Medulla oblongata (tissue), 1 donor: ENCODE measurements at regions not wholly inside any gene's neighbourhood (a gene's known extent, or its start where the extent isn't known, plus 50 kb on each side); places are given as distances from the start of the nearest gene placed in this dataset.
"Not testable (repeated sequence)": the region's sequence is repeated elsewhere in the genome, so short reads cannot be mapped to it uniquely, and the experiment has no call there.

Source experiments
- DNase-seq: peaks from one replicate; pipeline ENCODE4 v3.0.0-alpha.2; 2015; ENCODE audit errors: extremely low spot score

DNA sequence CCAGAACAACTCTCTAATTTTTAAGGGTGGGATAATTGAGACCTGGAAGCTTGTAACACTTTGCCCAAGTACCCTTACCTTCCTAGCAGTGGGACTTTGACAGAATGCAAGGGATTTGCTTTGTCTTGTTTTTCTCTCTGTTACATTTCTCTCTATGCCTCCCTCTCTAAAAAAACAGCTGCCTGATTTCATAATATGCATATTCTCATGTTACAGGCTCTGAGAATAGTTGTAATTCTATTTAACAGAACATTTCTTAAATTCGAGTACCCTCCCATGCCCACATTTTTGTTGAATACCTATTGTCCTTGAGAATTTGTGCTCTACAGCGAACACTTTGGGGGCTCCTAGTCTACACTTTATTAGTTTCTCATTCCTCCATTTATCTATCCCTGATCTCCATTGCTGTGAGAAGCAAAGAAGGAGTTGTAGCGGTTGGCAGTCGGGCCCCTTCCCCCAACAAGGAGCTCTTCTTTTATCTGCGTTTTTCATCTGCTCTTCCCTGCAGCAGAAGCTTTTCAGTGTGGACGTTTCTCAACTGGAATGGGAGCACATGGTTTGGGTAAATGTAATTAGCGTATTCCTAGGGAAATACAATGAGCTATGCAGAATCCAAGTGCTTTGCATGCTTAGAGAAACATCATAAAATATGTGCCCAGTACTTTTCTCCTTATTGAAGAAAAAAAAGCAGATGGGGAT, 117.7 kb upstream of the CCDC90B start:
- DNase-seq: no peak

DNA sequence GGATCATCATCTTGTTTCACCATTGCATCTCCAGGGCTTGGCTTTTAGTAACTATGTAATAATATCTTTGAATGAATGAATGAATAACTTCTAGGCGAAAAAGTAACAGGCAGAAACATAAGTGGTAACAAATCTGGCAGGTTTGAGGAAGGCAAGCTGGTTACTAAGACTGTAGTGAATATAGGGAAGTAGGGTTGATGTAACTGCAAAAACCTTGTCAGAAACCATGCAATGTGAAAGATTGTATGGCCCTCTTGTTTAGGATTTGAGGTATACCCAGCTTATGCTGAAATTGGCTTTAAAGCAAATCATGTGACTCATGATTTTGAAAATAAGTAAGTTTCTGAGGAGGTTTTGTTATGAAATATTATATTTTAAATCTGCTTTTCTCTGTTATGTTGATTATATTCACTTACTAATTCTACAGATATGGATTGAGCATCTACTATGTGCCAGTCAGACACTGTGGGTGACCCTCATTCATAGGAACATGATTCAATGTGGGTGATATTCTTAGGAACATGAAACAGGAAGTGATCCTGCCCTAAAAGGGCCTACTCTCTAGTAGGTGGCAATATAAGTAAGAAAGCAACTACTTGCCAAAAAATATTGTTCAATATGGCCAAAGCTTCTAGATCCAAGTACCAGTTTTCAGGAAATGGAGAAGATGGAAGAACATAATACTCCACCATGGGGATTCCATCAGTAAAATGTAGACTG, 115.5 kb upstream of the CCDC90B start:
- DNase-seq: no peak

DNA sequence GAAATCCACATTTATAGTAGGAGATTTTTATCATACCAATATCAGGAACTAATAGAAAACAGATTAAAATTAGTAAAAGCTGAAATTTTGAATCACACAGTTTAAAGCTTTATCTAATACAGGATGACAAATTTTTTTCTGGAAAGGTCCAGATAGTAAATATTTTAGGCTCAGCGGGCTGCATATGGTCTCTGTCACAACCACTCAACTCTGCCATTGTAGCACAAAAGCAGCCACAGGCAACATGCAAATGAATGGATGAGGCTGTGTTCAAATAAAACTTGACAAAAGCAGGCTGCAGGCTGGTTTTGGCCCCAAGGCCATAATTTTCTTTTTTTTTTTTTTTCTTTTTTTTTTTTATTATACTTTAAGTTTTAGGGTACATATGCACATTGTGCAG, 108.2 kb upstream of the CCDC90B start:
- DNase-seq: no peak

DNA sequence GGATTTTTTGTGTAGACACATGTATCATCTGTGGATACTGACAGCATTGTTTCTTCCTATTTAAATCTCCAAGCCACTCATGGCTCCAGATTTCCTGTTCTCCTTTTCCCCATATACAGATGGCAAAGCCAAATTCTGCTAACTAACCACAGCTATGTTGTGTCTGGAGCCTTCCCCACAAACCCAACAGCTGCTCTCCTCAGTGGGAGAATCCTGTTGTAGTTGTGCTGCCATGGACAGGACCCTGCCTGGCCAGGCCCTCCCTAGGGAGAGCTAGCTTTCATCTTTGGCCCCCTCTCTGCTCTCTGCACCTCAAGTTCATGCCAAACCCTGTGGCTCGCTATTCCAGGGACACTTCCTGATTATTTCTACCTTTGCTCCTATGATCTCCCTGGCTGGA, 106.4 kb upstream of the CCDC90B start:
- no peak for DNase-seq

DNA sequence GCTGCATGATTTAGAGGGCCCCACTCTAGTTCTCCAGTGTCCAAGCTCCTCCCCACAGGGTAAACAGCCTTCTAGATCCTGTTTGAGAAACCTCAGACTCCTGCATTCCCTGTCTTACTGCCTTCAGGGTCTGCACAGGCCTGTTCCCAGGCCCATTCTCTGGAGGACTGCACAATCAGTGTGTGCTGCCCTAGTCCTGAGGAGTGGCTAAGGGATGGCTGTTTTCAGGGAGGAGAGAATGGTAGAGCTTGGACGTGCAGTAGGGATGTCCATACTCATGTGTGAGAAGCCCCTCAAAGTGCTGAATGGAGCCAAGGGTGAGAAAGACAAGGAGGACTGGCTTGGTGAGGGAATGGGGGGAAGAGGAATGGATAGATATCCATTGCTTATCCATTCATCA, 103.8 kb upstream of the CCDC90B start:
- no peak for DNase-seq

DNA sequence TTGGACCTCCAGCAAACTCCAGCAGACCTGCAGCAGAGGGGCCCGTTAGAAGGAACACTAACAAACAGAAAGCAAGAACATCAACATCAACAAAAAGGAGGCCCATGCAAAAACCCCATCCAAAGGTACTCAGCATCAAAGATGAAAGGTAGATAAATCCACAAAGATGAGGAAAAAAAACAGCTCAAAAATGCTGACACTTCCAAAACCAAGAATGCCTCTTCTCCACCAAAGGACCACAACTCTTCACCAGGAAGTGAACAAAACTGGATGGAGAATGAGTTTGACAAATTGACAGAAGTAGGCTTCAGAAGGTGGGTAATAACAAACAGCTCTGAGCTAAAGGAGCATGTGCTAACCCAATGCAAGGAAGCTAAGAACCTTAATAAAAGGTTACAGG, 97.7 kb upstream of the CCDC90B start:
- not testable (repeated sequence) for DNase-seq

DNA sequence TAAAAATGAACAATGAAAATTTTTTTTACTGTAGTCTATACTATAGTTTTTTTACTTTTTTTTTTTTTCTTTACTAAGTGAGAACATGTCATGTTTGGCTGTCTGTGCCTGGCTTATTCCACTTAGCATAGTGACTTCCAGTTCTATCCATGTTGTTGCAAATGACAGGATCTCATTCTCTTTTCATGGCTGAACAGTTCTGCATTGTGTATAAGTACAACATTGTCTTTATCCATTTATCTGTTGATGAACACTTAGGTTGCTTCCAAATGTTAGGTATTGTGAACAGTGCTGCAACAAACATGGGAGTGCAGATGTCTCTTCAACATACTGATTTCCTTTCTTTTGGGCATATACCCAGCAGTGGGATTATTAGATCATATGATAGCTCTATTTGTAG, 88.1 kb upstream of the CCDC90B start:
- peak; percentile 53 for DNase-seq

DNA sequence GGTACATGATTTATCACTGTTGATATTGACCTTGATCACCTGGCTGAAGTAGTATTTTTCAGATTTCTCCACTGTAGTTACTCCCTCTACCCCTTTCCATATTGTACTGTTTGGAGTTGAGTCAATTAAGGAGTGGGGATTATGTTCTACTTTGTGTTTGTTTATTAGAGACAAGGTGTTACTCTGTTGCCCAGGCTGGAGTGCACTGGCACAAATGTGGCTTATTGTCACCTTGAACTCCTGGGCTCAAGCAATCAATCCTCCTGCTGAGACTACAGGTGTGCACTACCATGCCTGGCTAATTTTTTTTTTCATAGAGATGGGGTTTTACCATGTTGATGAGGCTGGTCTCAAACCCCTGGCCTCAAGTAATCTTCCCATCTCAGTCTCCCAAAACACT, 85.3 kb upstream of the CCDC90B start:
- DNase-seq: no peak

DNA sequence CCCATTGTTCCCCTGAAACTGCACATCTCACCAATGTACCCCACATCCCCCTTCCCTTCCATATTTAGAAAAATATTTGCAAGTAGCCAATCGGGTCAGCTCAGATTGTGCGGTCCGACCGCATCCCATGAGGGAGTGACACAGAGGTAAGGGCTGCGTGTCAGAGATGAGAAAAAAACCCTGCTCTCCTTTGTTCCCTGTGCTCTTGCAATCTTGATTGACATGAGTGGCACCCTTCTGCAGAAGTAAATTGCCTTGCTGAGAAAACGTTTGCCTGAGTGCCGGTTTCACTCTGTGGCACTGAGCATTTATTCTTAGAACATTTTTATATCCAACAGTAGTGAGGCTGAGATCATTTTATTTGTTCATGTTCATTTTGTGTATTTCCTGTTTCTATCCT, 81.6 kb upstream of the CCDC90B start:
- DNase-seq: no peak

DNA sequence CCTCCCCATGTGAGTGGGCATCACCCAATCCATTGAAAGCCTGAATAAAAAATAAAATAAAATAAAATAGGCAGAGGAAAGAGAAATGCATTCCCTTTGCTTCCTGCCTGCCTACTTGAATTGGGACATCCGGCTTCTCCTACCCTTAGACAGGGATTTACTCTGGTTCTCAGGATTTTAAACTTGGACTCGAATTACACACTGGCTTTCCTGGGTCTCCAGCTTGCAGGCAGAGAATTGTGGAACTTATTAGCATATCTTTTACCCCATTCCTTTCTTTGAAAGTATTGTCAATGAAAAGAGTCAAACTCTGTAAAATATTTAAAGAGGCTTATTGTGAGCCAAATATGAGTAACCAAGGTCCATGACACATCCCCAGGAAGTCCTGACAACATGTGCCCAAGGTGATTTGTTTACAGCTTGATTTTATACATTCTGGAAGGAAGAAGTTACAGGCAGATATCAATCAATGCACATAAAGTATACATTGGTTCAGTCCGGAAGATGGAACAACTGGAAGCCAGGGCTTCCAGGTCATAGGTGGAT, 78.4 kb upstream of the CCDC90B start:
- no peak for DNase-seq

DNA sequence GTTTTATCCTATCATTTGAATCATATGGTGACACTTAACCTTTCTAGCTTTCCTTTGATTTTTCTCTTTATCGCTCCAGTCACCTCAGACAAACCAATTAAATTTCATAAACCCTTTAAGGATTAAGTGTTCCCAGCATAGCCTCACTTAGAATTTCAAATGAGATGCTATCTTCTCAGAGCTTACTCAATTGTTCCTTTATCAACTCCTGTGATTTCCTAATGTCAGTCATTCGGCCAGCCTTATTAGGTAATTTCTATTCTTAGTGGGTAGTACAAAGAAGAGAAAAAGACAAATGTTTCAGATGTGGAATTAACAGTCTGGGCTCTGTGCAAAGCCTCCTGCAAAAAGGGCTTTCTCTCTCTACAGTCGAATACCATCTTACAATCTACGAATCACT, 77.1 kb upstream of the CCDC90B start:
- no peak for DNase-seq

DNA sequence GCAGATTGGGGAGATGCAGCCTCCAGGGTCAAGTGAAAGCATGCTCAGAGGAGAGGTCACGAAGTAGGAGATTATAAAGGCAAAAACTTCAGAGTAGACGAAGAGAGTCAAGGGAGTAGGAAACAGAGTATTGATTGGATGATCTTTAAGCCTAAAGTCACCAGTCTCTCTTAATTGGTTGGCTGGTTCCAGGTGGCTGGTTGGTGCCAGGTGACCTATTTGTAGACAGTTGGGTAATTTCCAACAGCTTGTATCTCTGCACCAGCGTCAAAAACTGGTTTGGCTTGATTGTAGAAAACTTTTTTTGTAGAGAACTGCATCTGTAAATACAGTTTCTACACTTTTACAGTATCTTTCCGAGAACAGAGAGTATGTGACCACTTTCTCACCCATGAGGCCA, 75.7 kb upstream of the CCDC90B start:
- DNase-seq: no peak

DNA sequence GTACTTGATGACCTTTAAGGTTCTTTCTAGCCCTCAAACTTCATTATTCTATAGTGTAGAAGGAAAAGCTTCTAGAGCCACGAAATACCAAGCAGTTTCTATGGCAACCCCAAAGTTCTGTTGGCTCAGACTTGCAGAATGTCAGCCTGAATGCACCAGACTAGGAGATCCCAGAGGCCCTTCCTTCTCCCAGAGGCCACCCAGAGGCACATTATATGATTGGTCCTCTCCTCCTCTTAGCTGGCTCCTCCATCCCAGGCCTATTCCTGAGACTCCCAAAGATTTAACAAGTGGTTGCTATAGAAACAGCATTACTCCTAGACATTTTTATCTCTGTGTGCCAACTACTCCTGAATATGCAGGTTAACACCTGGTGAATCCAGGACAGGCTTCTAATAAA, 69.2 kb upstream of the CCDC90B start:
- no peak for DNase-seq

DNA sequence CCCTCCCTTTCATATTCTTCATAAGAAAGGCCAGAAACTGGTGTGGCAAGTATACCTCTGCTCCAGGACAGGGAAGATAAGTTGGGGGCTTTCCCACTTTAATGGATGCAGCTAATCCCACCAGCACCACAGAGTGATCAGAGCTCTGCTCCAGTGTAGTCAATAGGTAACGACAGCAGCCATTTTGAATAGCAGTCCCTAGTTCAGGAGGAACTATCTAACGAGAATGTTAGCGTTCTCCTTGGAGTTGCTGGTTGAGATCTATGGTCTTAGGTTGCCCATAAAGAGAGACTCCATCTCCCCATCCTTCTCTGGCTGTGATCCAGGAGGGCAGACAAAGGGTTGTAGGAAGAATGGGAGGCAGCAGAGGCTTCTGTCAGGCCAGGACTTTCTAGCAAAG, 64.0 kb upstream of the CCDC90B start:
- no peak for DNase-seq

DNA sequence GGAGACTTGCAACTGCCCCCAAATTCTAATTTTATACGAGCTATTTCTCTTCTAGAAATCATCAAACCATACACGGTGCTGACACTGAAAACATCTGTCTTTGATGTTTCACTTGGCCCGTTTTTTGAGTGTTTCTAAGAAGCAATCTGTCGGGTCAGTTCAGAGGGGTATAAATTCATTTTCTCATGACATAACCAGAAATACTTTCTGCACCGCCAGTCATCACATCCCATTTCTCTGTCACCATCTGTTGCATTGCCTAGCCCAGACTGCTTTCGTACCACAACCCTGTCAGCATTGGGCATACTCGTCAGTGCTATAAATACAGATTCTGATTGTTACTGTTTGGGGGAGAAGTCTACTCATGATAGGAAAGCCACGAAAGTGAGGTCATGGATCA, 63.1 kb upstream of the CCDC90B start:
- no peak for DNase-seq

DNA sequence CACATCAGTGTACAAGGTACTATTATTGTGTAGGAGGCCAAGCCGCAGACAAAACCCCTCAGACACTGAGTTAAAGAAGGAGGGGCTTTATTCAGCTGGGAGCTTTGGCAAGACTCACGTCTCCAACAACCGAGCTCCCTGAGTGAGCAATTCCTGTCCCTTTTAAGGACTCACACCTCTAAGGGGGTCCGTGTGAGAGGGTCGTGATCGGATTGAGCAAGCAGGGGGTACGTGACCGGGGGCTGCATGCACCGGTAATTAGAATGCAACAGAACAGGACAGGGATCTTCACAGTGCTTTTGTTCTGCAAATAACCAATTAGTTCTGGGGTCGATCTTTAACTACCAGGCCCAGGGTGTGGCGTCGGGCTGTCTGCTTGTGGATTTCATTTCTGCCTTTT, 60.5 kb upstream of the CCDC90B start:
- DNase-seq: not testable (repeated sequence)

DNA sequence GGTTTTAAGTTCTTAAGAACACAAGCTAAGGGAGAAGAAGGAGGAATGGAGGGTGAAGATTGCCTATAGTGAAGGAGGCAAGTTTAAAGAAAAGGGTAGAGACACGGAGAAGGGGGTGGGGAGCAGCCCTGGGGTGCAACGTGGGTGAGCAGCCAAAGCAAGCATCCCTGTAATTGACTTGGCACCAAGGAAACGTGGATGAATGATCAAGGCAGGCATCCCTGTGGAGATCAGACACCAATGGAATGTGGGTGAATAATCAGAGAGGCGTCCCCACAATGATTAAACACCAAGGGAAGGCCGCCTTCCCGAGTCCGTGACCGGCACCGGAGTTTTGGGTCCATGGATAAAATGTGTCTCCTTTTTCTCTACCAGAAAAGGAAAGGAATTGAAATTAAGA, 58.4 kb upstream of the CCDC90B start:
- DNase-seq: not testable (repeated sequence)

DNA sequence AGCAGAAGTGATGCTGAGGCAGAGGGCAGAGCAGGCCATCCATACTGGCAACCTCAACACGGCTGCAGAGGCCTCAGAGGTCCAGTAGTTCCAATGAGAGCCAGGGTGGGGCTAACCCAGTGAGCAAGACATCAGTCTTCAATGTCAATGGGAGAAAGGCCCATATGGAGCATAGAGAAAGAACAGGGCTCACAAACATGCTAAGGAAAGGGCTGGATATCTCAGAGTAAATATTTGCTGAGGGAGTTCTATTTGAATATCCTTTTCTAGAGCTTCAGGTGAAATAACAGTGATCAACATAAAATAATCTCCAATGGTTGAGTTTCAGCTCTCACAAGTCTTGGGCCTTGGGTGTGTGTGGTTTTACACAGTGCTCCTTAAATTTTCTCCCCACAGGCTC, 50.8 kb upstream of the CCDC90B start:
- DNase-seq: no peak
